Testis (tissue), 2 donors: ENCODE measurements at regions not wholly inside any gene's neighbourhood (a gene's known extent, or its start where the extent isn't known, plus 50 kb on each side); places are given as distances from the start of the nearest gene placed in this dataset.

ENCODE experiments used
- DNase-seq: peaks from one replicate; pipeline ENCODE4 v3.0.0-alpha.2; 2019
- H3K27ac ChIP-seq, 2 donors: fragments of 200-600 bp; sonication (generic); one replicate each; pipeline ENCODE4 v1.5.1; 2019
- H3K27me3 ChIP-seq: fragments of 200-600 bp; sonication (generic); one replicate; pipeline ENCODE4 v1.5.1; 2019
- H3K36me3 ChIP-seq: fragments of 200-600 bp; sonication (generic); one replicate; pipeline ENCODE4 v1.5.1; 2017; ENCODE audit warnings: low read depth; ENCODE audit errors: missing control alignments
- H3K4me1 ChIP-seq: fragments of 200-600 bp; sonication (generic); one replicate; pipeline ENCODE4 v1.5.1; 2019
- H3K4me3 ChIP-seq, 2 donors: fragments of 200-600 bp; sonication (generic); one replicate each; pipeline ENCODE4 v1.5.1; 2017 to 2019
- H3K9me3 ChIP-seq: fragments of 200-600 bp; sonication (generic); one replicate; pipeline ENCODE4 v1.5.1; 2017
- CTCF ChIP-seq, 3 experiments: fragments of 450-650 bp in 2 of 3; fragments of 200-600 bp in 1 of 3; sonication (generic) in 1 of 3; IDR thresholded peaks; one replicate each; pipeline ENCODE4 v1.5.1; 2016 to 2019; ENCODE audit warnings: antibody characterized with exemption in 3 of 3, mild to moderate bottlenecking in 2 of 3, moderate library complexity in 1 of 3
- POLR2A ChIP-seq: fragments of 450-650 bp; IDR thresholded peaks from one replicate; pipeline ENCODE4 v1.6.1; 2017; ENCODE audit warnings: antibody characterized with exemption, mild to moderate bottlenecking, moderate library complexity
- WGBS, 2 donors: methylation state at CpG; one replicate each; pipeline ENCODE4 v1.1.5; 2018; 5-methylcytosine and 5-hydroxymethylcytosine counted together
- intact Hi-C: fragments of 100-400 bp; cut with DNase I; formaldehyde crosslinking; loops from one replicate; pipeline ENCODE4 v1.15.1; 2023; ENCODE audit warnings: low total_unique reads

GRCh38 chr5:125103459-125103858, 357.0 kb upstream of the ZNF608 start:
- H3K4me3 ChIP-seq: no peak overlapping the region
- H3K27ac ChIP-seq: no peak overlapping the region
- no peaks in the 10 kb centered on the region for H3K36me3 ChIP-seq
- TF ChIP-seq POLR2A: no peak
- no peak for TF ChIP-seq CTCF (IDR thresholded peaks at IDR 0.05)
- no peak for DNase-seq
- WGBS, 2 donors: 75 to 86% methylated on average over 1 of the region's 1 CpG
- intact Hi-C loops: no loop called here
- no peaks in the 10 kb centered on the region for H3K4me1 ChIP-seq
- no peaks in the 10 kb centered on the region for H3K27me3 ChIP-seq
- H3K9me3 ChIP-seq: no peaks in the 10 kb centered on the region

- H3K27ac ChIP-seq: no peak overlapping the region
- no peaks in the 10 kb centered on the region for H3K27me3 ChIP-seq
- H3K4me1 ChIP-seq: no peaks in the 10 kb centered on the region
- intact Hi-C loops: no loop called here
- TF ChIP-seq POLR2A (no peak), CTCF (IDR thresholded peaks at IDR 0.05) (no peak)
- 69 to 81% methylated on average over 1 of the region's 1 CpG for WGBS, 2 donors
- no peaks in the 10 kb centered on the region for H3K9me3 ChIP-seq
- DNase-seq: no peak
- no peak overlapping the region for H3K4me3 ChIP-seq
- H3K36me3 ChIP-seq: no peaks in the 10 kb centered on the region
Measured at GRCh38 chr5:125106271-125106670, 359.8 kb upstream of the ZNF608 start.

GRCh38 chr5:125106881-125107280, 360.4 kb upstream of the ZNF608 start:
- Histone ChIP-seq H3K27ac (no peak overlapping the region), H3K9me3 (no peaks in the 10 kb centered on the region), H3K27me3 (no peaks in the 10 kb centered on the region), H3K4me1 (no peaks in the 10 kb centered on the region), H3K4me3 (no peak overlapping the region), H3K36me3 (no peaks in the 10 kb centered on the region)
- TF ChIP-seq POLR2A (no peak), CTCF (IDR thresholded peaks at IDR 0.05) (no peak)
- intact Hi-C loops: no loop called here
- no peak for DNase-seq

- Histone ChIP-seq H3K27ac (no peak overlapping the region), H3K9me3 (no peaks in the 10 kb centered on the region), H3K4me3 (no peak overlapping the region), H3K27me3 (no peaks in the 10 kb centered on the region), H3K4me1 (no peaks in the 10 kb centered on the region), H3K36me3 (no peaks in the 10 kb centered on the region)
- intact Hi-C loops: no loop called here
- no peak for TF ChIP-seq CTCF (IDR thresholded peaks at IDR 0.05)
- TF ChIP-seq POLR2A: no peak
- no peak for DNase-seq
Measured at GRCh38 chr5:125109293-125109692, 362.9 kb upstream of the ZNF608 start.

GRCh38 chr5:125109816-125110215, 363.4 kb upstream of the ZNF608 start:
- TF ChIP-seq CTCF (IDR thresholded peaks at IDR 0.05): no peak
- no peak for TF ChIP-seq POLR2A
- intact Hi-C loops: no loop called here
- H3K27ac ChIP-seq: no peak overlapping the region
- no peak overlapping the region for H3K4me3 ChIP-seq
- no peak for DNase-seq
- WGBS, 2 donors: 56 to 57% methylated on average over 1 of the region's 1 CpG
- no peaks in the 10 kb centered on the region for H3K36me3 ChIP-seq
- no peaks in the 10 kb centered on the region for H3K27me3 ChIP-seq
- H3K9me3 ChIP-seq: no peaks in the 10 kb centered on the region
- H3K4me1 ChIP-seq: no peaks in the 10 kb centered on the region
